Stimulated activated CD8-positive, alpha-beta memory T cell treated with anti-CD3 and anti-CD28 coated beads, Interleukin-4, amount 100 ng/mL, for 1 hour (primary cell): ENCODE measurements at regions not wholly inside any gene's neighbourhood (a gene's known extent, or its start where the extent isn't known, plus 50 kb on each side); places are given as distances from the start of the nearest gene placed in this dataset.
"Not testable (repeated sequence)": the region's sequence is repeated elsewhere in the genome, so short reads cannot be mapped to it uniquely, and the experiment has no call there.

Source experiments
- DNase-seq, 2 donors: peaks; one replicate each; pipeline ENCODE4 v3.0.0-alpha.2; 2020; ENCODE audit warnings: low read depth in 2 of 2, low spot score in 1 of 2

- not testable (repeated sequence) for DNase-seq
Observed at GRCh38 chr6:10134185-10134584, 280.7 kb downstream of the TFAP2A start.

DNA sequence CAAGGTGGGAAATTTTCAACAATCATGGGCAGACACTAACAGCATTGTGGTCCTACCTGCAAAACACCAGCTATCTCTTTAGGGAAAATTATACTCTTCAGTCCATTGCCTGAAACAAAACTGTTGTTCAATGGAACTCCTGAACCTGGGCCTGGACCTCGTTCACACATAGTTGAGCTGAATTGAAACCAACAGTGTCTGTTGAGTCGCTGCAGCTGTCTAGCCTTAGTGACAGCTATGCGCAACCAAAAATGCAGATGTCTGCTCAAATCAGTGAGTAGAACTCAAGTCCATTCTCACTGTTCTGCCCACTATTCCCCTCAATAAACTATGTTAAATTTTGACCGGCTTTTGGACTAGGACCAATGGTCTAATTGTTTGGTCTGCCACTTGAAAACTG lies 286.2 kb downstream of the TFAP2A start:
- DNase-seq = no peak

DNA sequence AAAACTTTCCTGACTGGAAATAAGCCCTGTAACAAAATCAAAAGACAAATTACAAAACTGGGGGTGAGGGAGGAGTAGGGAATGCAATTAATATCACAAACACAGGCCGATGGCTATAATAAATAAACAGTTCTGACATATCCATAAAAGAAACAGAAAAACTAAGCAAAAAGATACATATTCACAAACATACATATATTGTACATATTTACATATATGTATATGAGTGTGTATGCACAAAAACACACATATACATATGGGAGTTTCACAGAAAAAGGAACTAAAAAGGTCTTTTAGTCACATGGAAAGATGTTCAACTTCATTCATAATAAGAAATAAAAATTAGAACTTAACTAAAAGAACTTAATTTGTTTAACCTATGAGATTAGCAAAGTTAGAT lies 292.7 kb downstream of the TFAP2A start:
- no peak for DNase-seq

- DNase-seq = no peak
Observed at GRCh38 chr6:10112871-10113549, 301.9 kb downstream of the TFAP2A start.

GRCh38 chr6:10111975-10112374 lies 302.9 kb downstream of the TFAP2A start:
- no peak for DNase-seq

GRCh38 chr6:10101551-10102252 lies 313.2 kb downstream of the TFAP2A start:
- DNase-seq = no peak

GRCh38 chr6:10099529-10100140 lies 315.2 kb downstream of the TFAP2A start:
- DNase-seq = no peak

- DNase-seq = no peak
Observed at GRCh38 chr6:10098756-10099528, 315.9 kb downstream of the TFAP2A start.

- no peak for DNase-seq
Observed at GRCh38 chr6:10093282-10093681, 321.6 kb downstream of the TFAP2A start.

GRCh38 chr6:10084111-10084986 lies 330.5 kb downstream of the TFAP2A start:
- DNase-seq = no peak

- DNase-seq = no peak
Observed at GRCh38 chr6:10082385-10082784, 332.5 kb downstream of the TFAP2A start.

DNA sequence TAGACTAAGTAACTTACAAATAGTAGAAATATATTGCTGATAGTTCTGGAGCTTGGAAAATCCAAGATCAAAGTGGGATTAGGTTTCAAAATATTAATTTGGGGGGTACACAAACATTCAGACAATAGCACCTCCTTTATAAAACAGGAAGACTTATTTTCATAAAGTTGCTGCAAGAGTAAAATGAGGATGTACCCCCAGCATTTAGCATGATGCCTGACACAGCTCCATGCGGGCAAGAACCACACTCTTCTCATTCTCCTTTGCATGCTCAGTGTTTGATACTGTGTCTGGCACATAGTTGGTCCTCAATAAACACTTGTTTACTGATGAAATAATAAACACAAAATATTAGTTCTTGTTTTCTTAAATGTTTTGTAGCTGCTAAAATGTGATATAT lies 332.9 kb downstream of the TFAP2A start:
- no peak for DNase-seq

DNA sequence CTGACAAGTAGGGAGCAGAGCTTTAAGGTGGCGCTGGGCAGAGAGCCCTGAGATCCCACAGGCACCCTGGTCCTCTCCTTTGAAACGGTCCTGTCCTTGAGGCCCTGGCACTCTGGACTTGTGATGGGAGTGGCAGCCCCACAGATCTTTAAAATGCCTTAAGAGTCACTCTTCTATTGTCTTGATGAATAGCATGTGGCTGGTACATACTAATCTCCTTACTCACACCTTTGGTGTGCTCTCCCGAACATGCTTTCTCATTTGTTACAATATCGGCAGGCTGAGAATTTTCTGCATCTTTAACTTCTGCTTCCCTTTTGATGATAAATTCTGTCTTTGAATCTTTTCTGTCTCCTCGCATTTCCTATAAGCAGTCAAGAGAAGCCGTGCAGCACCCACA lies 333.8 kb downstream of the TFAP2A start:
- DNase-seq = no peak

DNA sequence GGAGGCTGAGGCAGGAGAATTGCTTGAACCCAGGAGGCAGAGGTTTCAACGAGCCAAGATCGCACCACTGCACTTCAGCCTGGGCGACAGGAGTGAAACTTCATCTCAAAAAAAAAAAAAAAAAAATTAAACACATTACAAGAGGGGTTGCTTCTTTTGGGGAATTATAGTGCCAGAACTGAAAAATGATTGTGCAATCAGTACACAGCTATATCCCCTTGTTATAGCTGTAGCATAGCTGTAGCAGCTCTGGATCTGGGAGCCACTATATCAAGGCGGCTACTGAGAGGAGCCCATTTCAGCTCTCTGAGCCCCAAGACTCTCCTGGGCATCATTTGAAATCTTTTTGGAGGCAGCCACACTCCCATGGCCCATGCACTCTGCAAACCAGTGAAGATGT lies 334.3 kb downstream of the TFAP2A start:
- DNase-seq = no peak

DNA sequence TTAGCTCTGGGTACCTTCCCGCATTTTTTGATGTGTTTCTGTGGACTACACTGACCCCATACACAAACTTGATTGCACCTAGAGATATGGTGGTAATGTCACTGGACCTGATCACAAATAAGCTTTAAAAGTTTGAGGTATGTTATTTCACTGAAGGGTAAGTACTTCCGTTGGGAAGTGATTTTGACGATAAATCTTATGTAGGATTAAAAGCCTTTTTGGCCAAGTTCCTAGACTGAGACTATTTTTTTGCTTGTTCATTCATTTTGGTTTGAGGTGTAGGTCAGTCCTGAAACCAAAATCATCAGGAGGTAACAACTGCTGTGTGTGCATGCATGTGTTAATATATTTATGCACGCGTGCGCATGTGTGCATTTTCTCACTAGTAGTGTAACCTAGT lies 336.3 kb downstream of the TFAP2A start:
- DNase-seq = no peak

GRCh38 chr6:10074726-10075125 lies 340.1 kb downstream of the TFAP2A start:
- DNase-seq = not testable (repeated sequence)

- DNase-seq = no peak
Observed at GRCh38 chr6:10073341-10073740, 341.5 kb downstream of the TFAP2A start.

DNA sequence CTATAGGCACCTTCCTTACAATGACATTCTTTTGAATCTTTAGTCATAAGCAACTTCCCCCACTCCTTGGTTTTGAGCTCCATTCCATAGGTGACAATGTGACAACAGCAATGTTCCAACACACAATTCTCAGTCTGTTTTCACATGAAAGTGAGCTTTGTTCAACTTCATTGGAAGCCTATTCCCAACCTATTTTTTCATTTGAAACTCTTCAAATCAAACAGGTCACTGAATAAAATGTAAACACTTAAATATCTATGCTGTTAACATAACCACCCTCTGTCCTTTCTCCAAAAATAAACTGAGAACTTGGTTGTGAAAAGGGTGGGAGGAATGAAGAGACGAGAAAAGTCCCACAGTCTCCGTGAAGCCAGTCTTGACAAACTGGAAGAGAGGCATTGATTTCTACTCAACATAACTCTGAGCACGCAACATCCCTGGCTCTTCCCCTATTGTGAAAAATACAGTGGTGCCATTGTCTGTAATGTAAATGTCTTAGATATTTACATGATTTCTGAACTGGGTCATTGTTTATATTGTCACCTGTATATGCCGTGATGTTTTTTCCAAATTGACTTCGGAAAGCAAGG lies 343.1 kb downstream of the TFAP2A start:
- DNase-seq = no peak

DNA sequence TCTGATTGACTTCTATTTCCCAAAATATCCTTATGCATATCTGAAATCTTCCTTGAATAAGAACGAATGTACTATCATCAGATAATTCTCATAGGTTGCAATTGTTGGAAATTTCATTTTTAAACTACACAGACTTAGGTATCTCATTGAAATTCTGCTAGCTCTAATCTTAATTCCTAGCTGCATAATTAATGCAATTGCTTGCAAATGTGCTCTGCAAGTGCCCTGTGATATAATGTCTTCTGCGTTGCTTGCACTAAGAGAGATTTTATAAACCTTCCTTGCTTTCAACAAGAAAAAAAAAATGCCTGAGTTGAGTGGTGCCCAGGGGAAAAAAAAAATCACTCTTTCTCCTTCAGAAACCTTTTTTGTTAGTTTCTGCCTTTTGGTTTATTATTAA lies 354.9 kb downstream of the TFAP2A start:
- no peak for DNase-seq

- DNase-seq = no peak
Observed at GRCh38 chr6:10054672-10055071, 360.2 kb downstream of the TFAP2A start.
